Sigmoid colon (tissue), 6 donors: ENCODE measurements at regions not wholly inside any gene's neighbourhood (a gene's known extent, or its start where the extent isn't known, plus 50 kb on each side); places are given as distances from the start of the nearest gene placed in this dataset.

Experiments
- DNase-seq: peaks from one replicate; pipeline ENCODE4 v3.0.0-alpha.2; 2019
- H3K27ac ChIP-seq, 4 donors: fragments of 200-600 bp; sonication (generic); one replicate each; pipeline ENCODE4 v1.5.1; 2016 to 2019; ENCODE audit warnings: mild to moderate bottlenecking in 1 of 4
- H3K27me3 ChIP-seq, 3 donors: fragments of 200-600 bp; sonication (generic); one replicate each; pipeline ENCODE4 v1.5.1; 2019; ENCODE audit warnings: mild to moderate bottlenecking in 1 of 3
- H3K36me3 ChIP-seq, 4 donors: fragments of 200-600 bp; sonication (generic); one replicate each; pipeline ENCODE4 v1.5.1; 2016 to 2019
- H3K4me1 ChIP-seq, 4 donors: fragments of 200-600 bp; sonication (generic); one replicate each; pipeline ENCODE4 v1.5.1; 2017 to 2019
- H3K4me3 ChIP-seq, 4 donors: fragments of 200-600 bp; sonication (generic); one replicate each; pipeline ENCODE4 v1.5.1; 2017 to 2019; ENCODE audit warnings: mild to moderate bottlenecking in 2 of 4, moderate library complexity in 1 of 4
- H3K9me3 ChIP-seq, 4 donors: fragments of 200-600 bp in 3 of 4; sonication (generic) in 3 of 4; one replicate each; pipeline versions ENCODE4 v1.5.1 to v1.6.1; 2013 to 2019
- CTCF ChIP-seq, 4 experiments: fragments of 450-650 bp in 3 of 4; fragments of 200-600 bp in 1 of 4; IDR thresholded peaks; one replicate each; pipeline ENCODE4 v1.5.1; 2016 to 2019; ENCODE audit warnings: antibody characterized with exemption in 4 of 4, mild to moderate bottlenecking in 3 of 4, moderate library complexity in 2 of 4
- EP300 ChIP-seq, 4 donors: sonication (generic); formaldehyde crosslinking; IDR thresholded peaks; one replicate each; pipeline ENCODE4 v1.6.1; 2017; ENCODE audit warnings: antibody characterized with exemption in 4 of 4
- POLR2A ChIP-seq, 2 donors: fragments of 450-650 bp; IDR thresholded peaks; one replicate each; pipeline ENCODE4 v1.6.1; 2016; ENCODE audit warnings: antibody characterized with exemption in 2 of 2, mild to moderate bottlenecking in 2 of 2, moderate library complexity in 2 of 2
- POLR2AphosphoS5 ChIP-seq, 4 donors: sonication (generic); formaldehyde crosslinking; IDR thresholded peaks; one replicate each; pipeline ENCODE4 v1.6.1; 2017; ENCODE audit warnings: antibody characterized with exemption in 4 of 4
- WGBS, 2 donors: extraction: QIAGEN DNeasy Blood & Tissue Kit; methylation state at CpG; one replicate each; pipeline ENCODE4 v1.1.7; 2013; 5-methylcytosine and 5-hydroxymethylcytosine counted together
- intact Hi-C: fragments of 100-400 bp; cut with DNase I; formaldehyde crosslinking; loops from one replicate; pipeline ENCODE4 v1.15.1; 2023
- donor health status: healthy with polysubstance abuse.
- donor health status: healthy.

- peaks cover 0 to 6% (median 0%) of the 10 kb centered on the region in 4 donors for H3K9me3 ChIP-seq
These were observed 1099.1 kb upstream of the ADGRB3 start for GRCh38 chr6:67535946-67536345.

GRCh38 chr6:67506352-67506751 is 1128.7 kb upstream of the ADGRB3 start:
- H3K36me3 ChIP-seq = no peaks in the 10 kb centered on the region
- H3K27ac ChIP-seq = no peak overlapping the region
- intact Hi-C loops = no loop called here
- no peaks in the 10 kb centered on the region for H3K4me1 ChIP-seq
- DNase-seq = no peak
- H3K27me3 ChIP-seq = no peaks in the 10 kb centered on the region
- peaks cover 0 to 11% (median 0%) of the 10 kb centered on the region in 4 donors for H3K9me3 ChIP-seq
- no peak overlapping the region for H3K4me3 ChIP-seq
- no peak for TF ChIP-seq POLR2A (IDR thresholded peaks at IDR 0.05)
- TF ChIP-seq EP300 (IDR thresholded peaks at IDR 0.05) = no peak
- no peak for TF ChIP-seq POLR2AphosphoS5 (IDR thresholded peaks at IDR 0.05)
- no peak for TF ChIP-seq CTCF (IDR thresholded peaks at IDR 0.05)
- WGBS, 2 donors = 81 to 87% methylated on average over 2 of the region's 2 CpGs

More at GRCh38 chr6:67535946-67536345, 1099.1 kb upstream of the ADGRB3 start:
- intact Hi-C loops = no loop called here
- TF ChIP-seq CTCF (IDR thresholded peaks at IDR 0.05) = no peak
- no peak for DNase-seq
- Histone ChIP-seq H3K27ac (no peak overlapping the region), H3K36me3 (no peaks in the 10 kb centered on the region), H3K4me1 (no peaks in the 10 kb centered on the region), H3K4me3 (no peak overlapping the region), H3K27me3 (no peaks in the 10 kb centered on the region)
- 84 to 86% methylated on average over 3 of the region's 3 CpGs for WGBS, 2 donors

GRCh38 chr6:67501755-67502154 is 1133.3 kb upstream of the ADGRB3 start:
- H3K4me3 ChIP-seq = no peak overlapping the region
- no peak for DNase-seq
- no peaks in the 10 kb centered on the region for H3K36me3 ChIP-seq
- H3K4me1 ChIP-seq = no peaks in the 10 kb centered on the region
- 46 to 48% methylated on average over 5 of the region's 5 CpGs for WGBS, 2 donors
- TF ChIP-seq EP300 (IDR thresholded peaks at IDR 0.05) (no peak), CTCF (IDR thresholded peaks at IDR 0.05) (no peak), POLR2AphosphoS5 (IDR thresholded peaks at IDR 0.05) (no peak)
- no peaks in the 10 kb centered on the region for H3K27me3 ChIP-seq
- H3K27ac ChIP-seq = no peak overlapping the region
- intact Hi-C loops = no loop called here
- H3K9me3 ChIP-seq = peaks cover 0 to 7% (median 0%) of the 10 kb centered on the region in 4 donors

- H3K27me3 ChIP-seq = no peaks in the 10 kb centered on the region
- H3K4me3 ChIP-seq = no peak overlapping the region
- H3K4me1 ChIP-seq = no peaks in the 10 kb centered on the region
- H3K36me3 ChIP-seq = no peaks in the 10 kb centered on the region
- no peak for DNase-seq
- TF ChIP-seq CTCF (IDR thresholded peaks at IDR 0.05) (no peak), POLR2AphosphoS5 (IDR thresholded peaks at IDR 0.05) (no peak), POLR2A (IDR thresholded peaks at IDR 0.05) (no peak), EP300 (IDR thresholded peaks at IDR 0.05) (no peak)
- intact Hi-C loops = no loop called here
- H3K9me3 ChIP-seq = no peaks in the 10 kb centered on the region
- H3K27ac ChIP-seq = no peak overlapping the region
- WGBS, 2 donors = 57 to 80% methylated on average over 1 of the region's 1 CpG
These were observed 1137.3 kb upstream of the ADGRB3 start for GRCh38 chr6:67497749-67498148.

- H3K27me3 ChIP-seq = no peaks in the 10 kb centered on the region
- H3K4me1 ChIP-seq = no peaks in the 10 kb centered on the region
- no peak for DNase-seq
- H3K4me3 ChIP-seq = no peak overlapping the region
- H3K9me3 ChIP-seq = no peaks in the 10 kb centered on the region
- WGBS, 2 donors = 74 to 88% methylated on average over 3 of the region's 3 CpGs
- no peaks in the 10 kb centered on the region for H3K36me3 ChIP-seq
- TF ChIP-seq CTCF (IDR thresholded peaks at IDR 0.05) = no peak
- no peak for TF ChIP-seq POLR2A (IDR thresholded peaks at IDR 0.05)
- TF ChIP-seq POLR2AphosphoS5 (IDR thresholded peaks at IDR 0.05) = no peak
- no peak for TF ChIP-seq EP300 (IDR thresholded peaks at IDR 0.05)
- no peak overlapping the region for H3K27ac ChIP-seq
- intact Hi-C loops = no loop called here
These were observed 1138.9 kb upstream of the ADGRB3 start for GRCh38 chr6:67496191-67496590.
